GM21529 (cell line): ENCODE measurements at regions not wholly inside any gene's neighbourhood (a gene's known extent, or its start where the extent isn't known, plus 50 kb on each side); places are given as distances from the start of the nearest gene placed in this dataset.
A peak's percentile ranks its signal among the peaks of the same experiment; 100 is the strongest.

Experiments used
- ATAC-seq: cut with Tn5 transposase; IDR thresholded peaks from one replicate; pipeline ENCODE4 v1.9.1; 2021; ENCODE audit not compliant: unreplicated experiment

DNA sequence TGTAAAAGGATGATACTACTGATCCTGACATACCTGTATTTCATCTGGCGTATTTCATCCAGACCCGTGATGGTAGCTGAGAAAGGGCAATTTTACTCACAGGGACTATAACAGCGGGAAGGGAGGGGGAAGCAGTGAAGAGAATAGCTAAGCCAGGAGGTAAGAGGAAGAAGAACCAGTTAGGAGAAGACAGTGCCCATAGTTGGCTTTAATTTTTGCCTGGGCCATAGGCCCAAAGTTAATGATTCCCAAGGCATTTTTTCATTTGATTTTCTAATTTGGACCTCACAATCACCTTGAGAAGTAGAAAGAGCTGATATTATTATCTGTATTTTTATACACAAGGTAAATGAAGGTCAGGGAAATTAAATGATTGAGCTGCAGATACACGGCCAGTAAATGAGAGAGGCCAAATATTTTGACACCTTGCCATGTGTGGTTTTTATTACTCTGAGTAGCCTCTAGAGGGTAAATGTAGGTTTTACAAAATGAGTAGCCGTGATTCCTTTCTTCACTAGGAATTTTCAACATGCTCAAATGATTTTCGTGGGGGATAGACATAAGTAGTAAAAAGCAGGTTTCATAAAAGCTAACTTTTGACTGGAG lies 382.2 kb downstream of the FUT8 start:
- no peak for ATAC-seq

GRCh38 chr14:65798216-65798615 lies 385.7 kb downstream of the FUT8 start:
- ATAC-seq, result no peak

DNA sequence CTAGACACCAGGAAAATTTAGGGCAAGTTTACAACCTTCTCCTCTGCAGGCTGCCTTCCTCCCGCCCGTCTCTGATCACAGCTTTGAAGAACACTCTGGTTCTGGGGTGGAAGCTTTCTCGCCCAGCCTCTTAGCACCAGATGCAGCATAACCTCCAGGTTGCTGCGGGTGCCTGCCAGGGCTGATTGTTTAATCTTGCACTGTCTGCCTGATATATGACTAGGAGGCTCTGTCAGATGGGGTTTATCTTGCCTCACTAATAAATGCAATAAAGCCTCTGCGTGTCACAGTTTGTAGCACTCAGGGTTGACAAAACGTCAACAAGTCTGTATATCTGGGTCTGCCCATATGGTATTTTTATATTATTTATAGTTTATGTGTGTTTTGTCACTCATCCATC lies 388.2 kb downstream of the FUT8 start:
- no peak for ATAC-seq

- no peak for ATAC-seq
Measured at GRCh38 chr14:65802196-65802595, 389.7 kb downstream of the FUT8 start.

DNA sequence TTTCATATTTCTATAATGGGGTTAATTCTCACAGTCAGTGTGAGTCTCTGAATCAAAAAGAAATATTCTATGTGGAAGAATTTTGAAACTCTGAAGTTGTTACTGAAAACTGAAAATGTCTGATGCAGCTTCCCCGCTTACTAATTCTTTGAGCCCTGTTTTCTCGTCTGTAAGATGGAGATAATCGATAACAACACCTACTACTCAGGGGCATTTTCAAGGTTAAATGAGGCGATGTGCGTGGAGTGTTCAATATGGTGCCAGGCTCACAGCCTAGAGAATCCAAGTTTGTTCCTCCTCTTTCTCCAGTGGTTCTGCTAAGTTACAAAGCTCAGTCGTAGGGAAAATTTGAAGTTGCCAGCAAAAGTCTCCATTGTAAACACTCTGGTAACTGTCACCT lies 391.4 kb downstream of the FUT8 start:
- ATAC-seq, result no peak

DNA sequence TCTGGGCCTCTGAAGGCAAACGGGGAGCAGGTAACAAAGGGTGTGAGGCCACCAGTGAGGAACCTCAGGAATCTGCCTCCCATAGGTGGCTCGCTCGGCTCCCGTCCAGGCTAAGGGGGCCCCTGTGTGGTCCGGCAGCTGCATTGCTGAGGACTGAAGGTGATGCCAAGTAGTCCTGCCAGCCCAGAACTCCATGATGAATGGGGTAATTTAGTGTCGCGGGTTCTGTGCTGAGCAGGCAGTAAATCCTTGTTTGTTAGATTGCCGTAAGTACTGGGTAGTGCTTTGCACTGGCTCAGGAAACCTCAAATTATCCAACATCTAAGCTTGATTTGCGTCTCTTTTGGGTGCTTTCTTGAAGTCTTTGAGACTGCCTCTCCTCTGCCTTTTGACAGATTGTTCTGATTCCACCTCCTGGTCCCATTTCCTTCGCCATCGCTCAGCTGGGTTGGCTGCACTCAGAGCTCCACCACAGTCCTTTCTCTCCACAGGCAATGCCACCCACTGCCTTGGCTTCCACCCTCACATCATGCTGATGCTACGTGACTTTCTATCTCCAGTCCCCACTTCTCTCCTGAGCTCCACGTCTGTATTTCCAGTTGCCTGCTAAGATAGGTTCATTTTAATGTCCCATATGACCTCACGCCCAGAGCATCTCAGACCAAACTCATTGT lies 392.0 kb downstream of the FUT8 start:
- peak; percentile 15 for ATAC-seq

GRCh38 chr14:65805113-65805473 lies 392.6 kb downstream of the FUT8 start:
- ATAC-seq, result peak; percentile 52

DNA sequence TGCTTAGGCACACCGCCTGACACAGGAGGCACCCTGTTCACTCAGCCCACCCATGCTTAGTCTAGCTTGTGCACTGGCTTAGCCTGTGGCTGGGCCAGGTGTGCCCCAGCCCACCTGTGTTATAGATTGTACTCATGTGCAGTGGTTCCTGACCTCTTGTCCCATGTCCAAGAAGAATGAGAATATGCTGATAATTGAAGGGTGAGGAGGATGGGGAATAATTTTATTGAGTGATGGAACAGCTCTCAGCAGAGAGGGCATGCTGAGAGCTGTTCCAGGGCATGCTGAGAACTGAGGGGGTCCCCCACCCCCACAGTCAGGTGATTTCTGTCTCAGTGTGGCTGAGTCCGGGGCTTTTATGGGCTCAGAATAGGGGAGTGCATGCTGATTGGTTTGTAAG lies 395.9 kb downstream of the FUT8 start:
- no peak for ATAC-seq

DNA sequence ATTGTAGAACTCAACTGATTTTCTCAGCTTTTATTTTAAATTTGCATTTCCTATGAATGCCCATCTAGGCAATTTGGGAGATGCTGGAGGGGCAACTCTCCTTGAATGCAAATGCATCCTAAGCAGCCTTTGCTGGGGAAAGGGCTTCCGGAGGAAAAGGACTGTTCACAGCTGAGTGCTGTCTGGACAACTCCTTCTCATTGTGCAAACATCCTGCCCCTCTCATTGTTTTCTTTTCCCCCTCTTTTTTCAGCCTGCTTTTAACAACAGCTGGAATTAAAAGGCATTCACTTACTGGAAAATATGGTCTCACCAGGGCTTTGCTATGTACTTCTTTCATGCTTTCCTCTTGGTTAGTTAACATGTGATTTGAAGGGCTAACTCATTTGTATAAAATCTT lies 397.8 kb downstream of the FUT8 start:
- ATAC-seq, result no peak

DNA sequence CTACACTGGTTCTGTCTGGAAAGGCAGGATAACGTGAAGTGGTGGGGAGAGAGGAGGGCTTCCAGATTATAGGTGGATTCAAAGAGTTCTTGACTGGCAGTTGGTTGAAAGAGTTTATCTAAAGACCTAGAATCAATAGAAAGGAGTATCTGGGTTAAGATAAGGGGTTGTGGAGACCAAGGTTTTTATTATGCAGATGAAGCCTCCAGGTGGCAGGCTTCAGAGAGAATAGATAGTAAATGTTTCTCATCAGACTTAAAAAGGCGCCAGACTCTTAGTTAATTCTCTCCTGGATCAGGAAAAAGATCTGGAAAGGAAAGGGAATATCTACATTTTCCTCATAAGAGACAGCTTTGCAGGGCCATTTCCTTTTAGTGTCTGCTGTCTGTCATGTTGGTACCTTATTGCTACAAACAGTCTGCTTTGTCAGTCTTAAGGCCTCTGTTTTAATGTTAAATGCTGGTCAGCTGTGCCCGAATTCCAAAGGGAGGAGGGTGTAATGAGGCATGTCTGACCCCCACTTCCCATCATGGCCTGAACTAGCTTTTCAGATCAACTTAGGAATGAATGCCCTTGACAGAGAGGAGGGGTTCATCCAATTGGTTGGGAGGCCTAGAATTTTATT lies 401.3 kb downstream of the FUT8 start:
- no peak for ATAC-seq

- no peak for ATAC-seq
Measured at GRCh38 chr14:65815127-65815526, 402.6 kb downstream of the FUT8 start.

DNA sequence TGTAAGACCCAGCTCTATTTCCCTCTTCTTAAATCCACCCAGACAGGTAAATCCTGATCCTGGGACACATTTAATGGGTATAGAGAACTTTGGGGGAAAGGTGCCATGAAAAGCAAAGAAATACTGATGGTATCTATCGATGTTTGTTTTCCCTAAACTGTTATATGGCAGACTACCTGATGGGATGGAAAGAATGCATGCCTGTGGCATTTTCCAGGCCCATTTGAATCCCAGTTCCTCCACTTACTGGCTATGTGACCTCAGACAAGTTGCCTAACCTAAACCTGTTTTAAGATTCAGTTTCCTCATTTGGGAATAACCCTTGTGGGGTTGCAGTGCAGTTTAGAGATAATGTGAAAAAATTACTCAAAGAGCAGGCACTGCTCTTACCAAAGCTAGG lies 404.5 kb downstream of the FUT8 start:
- ATAC-seq, result no peak

DNA sequence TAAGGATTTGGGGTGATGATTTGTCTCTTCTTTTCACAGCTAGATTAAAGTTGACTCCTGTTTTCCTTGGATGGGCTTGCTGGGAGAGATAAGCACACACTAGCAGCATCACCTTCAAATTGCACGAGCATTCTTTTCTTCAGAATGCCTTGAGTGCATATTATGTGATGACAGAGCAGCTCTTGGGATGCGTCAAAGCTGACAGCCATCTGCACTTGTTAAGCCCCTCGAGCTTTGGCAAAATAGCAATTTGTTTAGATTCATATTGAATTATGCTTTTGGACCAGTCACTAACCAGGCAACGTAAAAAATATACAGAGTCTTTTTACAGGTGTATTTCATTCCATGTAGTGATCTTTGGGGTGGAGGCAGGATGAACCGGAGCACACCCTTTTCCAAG lies 407.0 kb downstream of the FUT8 start:
- ATAC-seq, result no peak

DNA sequence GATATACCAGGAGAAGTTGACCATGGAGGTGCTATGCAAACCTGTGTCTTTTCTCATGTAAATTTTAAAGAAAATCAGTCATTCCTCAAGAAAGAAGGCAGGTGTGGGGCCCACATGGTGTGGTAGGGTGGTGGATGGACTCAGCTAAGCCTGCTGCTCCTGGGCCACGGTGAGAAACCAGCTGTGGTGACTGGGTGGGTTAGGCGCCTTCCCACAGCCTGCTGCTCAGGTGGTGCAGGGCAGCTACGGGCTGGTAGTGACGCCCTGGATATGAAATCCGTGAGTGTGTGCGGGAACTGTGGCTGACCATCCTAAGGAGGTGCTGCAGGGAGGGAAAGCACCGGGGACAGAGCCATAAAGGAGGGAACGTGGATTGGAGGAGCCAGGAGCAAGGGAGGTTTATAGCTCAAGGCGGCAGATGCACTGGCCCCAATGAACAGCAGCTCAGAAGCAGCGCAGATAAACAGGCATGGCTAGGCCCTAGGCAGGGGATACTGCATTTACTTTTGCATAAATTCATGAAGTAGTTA lies 408.8 kb downstream of the FUT8 start:
- ATAC-seq, result no peak

- ATAC-seq, result peak; percentile 78
Measured at GRCh38 chr14:65824285-65824977, 411.9 kb downstream of the FUT8 start.

DNA sequence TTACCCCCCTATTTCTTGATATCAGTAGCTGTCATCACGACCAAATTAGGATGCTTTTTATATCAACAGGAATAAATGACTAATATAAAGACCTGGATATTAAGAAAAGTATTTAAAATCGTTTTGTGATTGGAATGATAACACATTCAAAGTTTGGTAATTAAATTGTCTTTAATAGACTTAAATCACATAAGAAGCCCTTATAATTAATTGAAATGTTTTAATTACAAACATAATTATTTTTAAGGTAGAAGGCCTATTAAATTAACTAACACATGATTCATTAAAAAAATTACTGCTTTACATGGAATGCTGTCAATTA lies 412.4 kb downstream of the FUT8 start:
- no peak for ATAC-seq

- no peak for ATAC-seq
Measured at GRCh38 chr14:65826946-65827345, 414.4 kb downstream of the FUT8 start.

GRCh38 chr14:65827520-65827919 lies 415.0 kb downstream of the FUT8 start:
- no peak for ATAC-seq

GRCh38 chr14:65828396-65828795 lies 415.9 kb downstream of the FUT8 start:
- no peak for ATAC-seq

GRCh38 chr14:65832431-65833266 lies 420.1 kb downstream of the FUT8 start:
- no peak for ATAC-seq

DNA sequence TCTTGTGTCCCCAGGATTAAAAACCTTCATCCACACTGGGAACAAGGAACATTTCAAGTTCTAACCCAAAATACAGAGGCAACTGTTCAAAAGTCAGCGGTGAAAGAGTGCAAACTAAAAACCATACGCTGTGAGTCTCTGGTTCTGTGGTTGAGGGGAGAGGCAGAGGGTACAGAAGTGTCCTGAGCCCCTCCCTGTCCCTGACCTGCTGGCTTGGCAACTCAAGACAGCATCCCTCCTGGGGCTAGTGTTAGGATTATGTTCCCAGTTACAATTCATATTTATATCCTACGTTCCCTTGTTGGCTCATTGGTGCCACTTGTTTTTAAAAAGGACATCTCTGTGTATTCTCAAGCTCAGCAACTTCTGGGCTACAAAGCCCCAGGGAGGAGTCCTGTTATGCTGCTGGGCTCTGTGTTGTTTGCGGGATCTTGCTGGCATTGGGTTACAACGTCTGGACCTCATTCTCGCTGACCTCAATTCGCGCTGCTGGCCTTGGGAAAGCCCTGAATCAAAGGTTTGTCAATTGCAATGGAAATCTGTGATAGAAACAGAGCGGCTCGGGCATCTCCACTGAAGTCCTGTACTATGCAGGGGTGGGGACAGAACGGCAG lies 420.8 kb downstream of the FUT8 start:
- no peak for ATAC-seq
